Loucy (cell line): ENCODE measurements at regions not wholly inside any gene's neighbourhood (a gene's known extent, or its start where the extent isn't known, plus 50 kb on each side); places are given as distances from the start of the nearest gene placed in this dataset.

Source experiments
- H2AFZ ChIP-seq: fragments of 200-600 bp; sonication (generic); 2 replicates; pipeline ENCODE4 v1.6.0; 2016; ENCODE audit warnings: antibody characterized with exemption, mild to moderate bottlenecking, low read length, moderate library complexity
- H3F3A ChIP-seq: fragments of 200-600 bp; 2 replicates; pipeline ENCODE4 v1.6.0; 2016; ENCODE audit warnings: antibody characterized with exemption, low read depth, mild to moderate bottlenecking
- H3K27me3 ChIP-seq: fragments of 200-600 bp; sonication (generic); 2 replicates; pipeline ENCODE4 v1.6.1; 2014; ENCODE audit warnings: low read length, mild to moderate bottlenecking; ENCODE audit not compliant: insufficient read depth, poor library complexity, severe bottlenecking
- H3K36me3 ChIP-seq: fragments of 200-600 bp; sonication (generic); 2 replicates; pipeline ENCODE4 v1.6.1; 2016; ENCODE audit warnings: low read length; ENCODE audit not compliant: insufficient read depth
- H3K4me1 ChIP-seq: fragments of 200-600 bp; sonication (generic); 2 replicates; pipeline ENCODE4 v1.5.1; 2014; ENCODE audit warnings: low read length, mild to moderate bottlenecking; ENCODE audit not compliant: insufficient read depth, poor library complexity, severe bottlenecking
- H3K4me2 ChIP-seq: fragments of 200-600 bp; sonication (generic); 2 replicates; pipeline ENCODE4 v1.6.0; 2014; ENCODE audit warnings: antibody characterized with exemption, low read length, low read depth, mild to moderate bottlenecking; ENCODE audit not compliant: poor library complexity, severe bottlenecking
- H3K4me3 ChIP-seq: fragments of 200-600 bp; sonication (generic); 2 replicates; pipeline ENCODE4 v1.5.1; 2014; ENCODE audit warnings: low read length, mild to moderate bottlenecking, mixed read lengths; ENCODE audit not compliant: poor library complexity, severe bottlenecking
- H3K79me2 ChIP-seq: fragments of 200-600 bp; sonication (generic); 2 replicates; pipeline ENCODE4 v1.6.1; 2014; ENCODE audit warnings: low read length; ENCODE audit not compliant: insufficient read depth
- H3K9ac ChIP-seq: fragments of 200-600 bp; sonication (generic); 2 replicates; pipeline ENCODE4 v1.6.0; 2014; ENCODE audit warnings: mild to moderate bottlenecking, low read depth, low read length, moderate library complexity; ENCODE audit not compliant: poor library complexity, severe bottlenecking
- H3K9me2 ChIP-seq: fragments of 200-600 bp; sonication (generic); replicated peaks from 2 replicates; pipeline ENCODE4 v1.6.1; 2016; ENCODE audit warnings: low read depth, low read length, mixed read lengths
- H3K9me3 ChIP-seq: fragments of 200-600 bp; sonication (generic); 2 replicates; pipeline ENCODE4 v1.6.1; 2014; ENCODE audit warnings: mild to moderate bottlenecking, antibody characterized with exemption, low read length, low read depth; ENCODE audit not compliant: insufficient read depth
- H4K20me1 ChIP-seq: fragments of 200-600 bp; sonication (generic); 2 replicates; pipeline ENCODE4 v1.6.0; 2014; ENCODE audit warnings: antibody characterized with exemption, low read length, mild to moderate bottlenecking; ENCODE audit not compliant: insufficient read depth, poor library complexity, severe bottlenecking
- CTCF ChIP-seq: fragments of 200-600 bp; sonication (generic); conservative IDR thresholded peaks from 2 replicates; pipeline ENCODE4 v1.5.1; 2014; ENCODE audit warnings: mild to moderate bottlenecking, antibody characterized with exemption, low read length
- EZH2phosphoT487 ChIP-seq: fragments of 200-600 bp; IDR thresholded peaks from 2 replicates; pipeline ENCODE4 v1.6.1; 2018; ENCODE audit warnings: antibody characterized with exemption, mild to moderate bottlenecking, moderate library complexity, borderline replicate concordance

GRCh38 chr22:34380532-34380931 lies 460.3 kb upstream of the LARGE1 start:
- Histone ChIP-seq H3K36me3 (no peaks in the 10 kb centered on the region), H3F3A (no peaks in the 10 kb centered on the region), H3K27me3 (no peaks in the 10 kb centered on the region)

GRCh38 chr22:34390400-34390799 lies 470.1 kb upstream of the LARGE1 start:
- Histone ChIP-seq H3K36me3 (no peaks in the 10 kb centered on the region), H2AFZ (no peak overlapping the region), H3K4me1 (no peaks in the 10 kb centered on the region), H3K9ac (no peak overlapping the region), H3K27me3 (no peaks in the 10 kb centered on the region), H4K20me1 (no peaks in the 10 kb centered on the region), H3K9me3 (peaks cover 5% of the 10 kb centered on the region; the same call in 1 of the 2 replicates), H3F3A (no peaks in the 10 kb centered on the region), H3K79me2 (no peaks in the 10 kb centered on the region), H3K9me2 (no peaks in the 10 kb centered on the region; the same call in 1 of the 2 replicates), H3K4me3 (no peak overlapping the region), H3K4me2 (no peak overlapping the region)
- TF ChIP-seq CTCF (no peak), EZH2phosphoT487 (no peak)

More at GRCh38 chr22:34380532-34380931, 460.3 kb upstream of the LARGE1 start:
- Histone ChIP-seq H3K9me3 (peaks cover 3% of the 10 kb centered on the region; the same call in 1 of the 2 replicates), H3K9me2 (no peaks in the 10 kb centered on the region), H3K79me2 (no peaks in the 10 kb centered on the region), H2AFZ (no peak overlapping the region), H3K4me3 (no peak overlapping the region), H3K9ac (no peak overlapping the region), H3K4me2 (no peak overlapping the region), H3K4me1 (no peaks in the 10 kb centered on the region), H4K20me1 (no peaks in the 10 kb centered on the region)
- TF ChIP-seq EZH2phosphoT487 = no peak
- TF ChIP-seq CTCF = no peak

GRCh38 chr22:34395370-34395769 lies 475.1 kb upstream of the LARGE1 start:
- H3K36me3 ChIP-seq = no peaks in the 10 kb centered on the region
- TF ChIP-seq CTCF (no peak), EZH2phosphoT487 (no peak)
- no peaks in the 10 kb centered on the region for H3F3A ChIP-seq

More at GRCh38 chr22:34395370-34395769, 475.1 kb upstream of the LARGE1 start:
- H3K27me3 ChIP-seq = no peaks in the 10 kb centered on the region
- no peak overlapping the region for H3K4me3 ChIP-seq
- H3K9me3 ChIP-seq = peaks cover 5% of the 10 kb centered on the region; the same call in 1 of the 2 replicates
- no peaks in the 10 kb centered on the region for H4K20me1 ChIP-seq
- H3K4me1 ChIP-seq = no peaks in the 10 kb centered on the region
- no peaks in the 10 kb centered on the region for H3K79me2 ChIP-seq
- no peak overlapping the region for H3K4me2 ChIP-seq
- no peaks in the 10 kb centered on the region; the same call in 1 of the 2 replicates for H3K9me2 ChIP-seq
- no peak overlapping the region for H2AFZ ChIP-seq
- no peak overlapping the region for H3K9ac ChIP-seq
